ENCODE measurements at regions not wholly inside any gene's neighbourhood (a gene's known extent, or its start where the extent isn't known, plus 50 kb on each side); places are given as distances from the start of the nearest gene placed in this dataset.

GRCh38 chr17:73754886-73755400 is 110.7 kb upstream of the SDK2 start:
- DNase-seq (ENCODE audit: low read depth): no peak

- DNase-seq (ENCODE audit: low read depth): no peak
Measured at GRCh38 chr17:73757420-73757819, 113.2 kb upstream of the SDK2 start.

DNA sequence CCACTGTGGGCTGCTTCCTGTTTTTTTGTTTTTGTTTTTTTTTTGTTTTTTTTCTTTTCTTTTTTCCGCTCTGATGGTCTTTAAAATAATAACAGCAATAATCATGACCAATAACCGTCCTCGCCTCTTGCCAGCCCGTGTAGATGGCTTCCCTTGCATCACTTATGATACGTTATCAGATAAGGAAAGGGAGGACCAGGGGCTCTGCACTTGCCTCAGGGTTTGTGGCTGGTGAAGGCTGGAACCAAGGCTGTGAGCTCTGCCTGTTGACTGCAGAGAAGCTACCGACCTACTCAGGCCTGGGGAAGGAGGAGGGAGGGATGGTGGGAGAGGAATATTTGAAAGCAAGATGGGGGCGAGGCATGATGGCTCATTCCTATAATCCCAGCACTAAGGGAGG is 114.0 kb upstream of the SDK2 start:
- DNase-seq (ENCODE audit: low read depth): no peak

- DNase-seq (ENCODE audit: low read depth): no peak
Measured at GRCh38 chr17:73759324-73759723, 115.1 kb upstream of the SDK2 start.

DNA sequence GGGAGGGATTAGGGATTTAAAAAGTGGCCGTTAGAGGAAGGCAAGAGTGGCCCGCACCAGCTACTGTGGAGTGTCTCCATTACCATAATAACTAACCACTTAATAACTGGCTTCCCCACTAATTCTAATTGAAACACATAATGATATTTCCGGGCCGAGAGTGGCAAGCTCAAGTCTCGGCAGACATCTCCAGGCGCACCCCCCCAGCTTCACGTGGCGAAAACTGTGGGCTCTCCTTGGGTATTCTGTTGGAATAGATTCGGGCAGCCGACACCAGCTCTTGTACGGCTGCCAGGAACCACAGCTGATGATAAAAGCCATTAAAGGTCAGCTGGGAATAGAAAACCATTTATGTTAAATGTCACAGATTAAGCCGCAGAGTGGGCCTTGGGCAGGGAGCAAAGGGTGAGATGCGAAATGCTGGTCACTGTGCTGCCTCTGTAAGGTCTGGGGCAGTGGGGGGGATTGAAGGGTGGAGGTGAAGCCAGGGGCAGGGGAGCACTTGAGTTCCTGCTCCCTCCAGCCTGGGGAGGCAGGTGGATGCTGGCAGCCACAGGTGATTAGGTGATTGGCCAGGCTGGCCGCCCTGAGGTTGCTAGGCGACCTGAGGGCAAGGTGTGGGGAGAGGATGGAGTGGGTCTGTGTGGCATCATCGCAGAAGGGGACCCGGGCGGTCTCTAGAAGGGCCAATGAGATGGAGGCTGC is 115.6 kb upstream of the SDK2 start:
- no peak for DNase-seq (ENCODE audit: low read depth)

DNA sequence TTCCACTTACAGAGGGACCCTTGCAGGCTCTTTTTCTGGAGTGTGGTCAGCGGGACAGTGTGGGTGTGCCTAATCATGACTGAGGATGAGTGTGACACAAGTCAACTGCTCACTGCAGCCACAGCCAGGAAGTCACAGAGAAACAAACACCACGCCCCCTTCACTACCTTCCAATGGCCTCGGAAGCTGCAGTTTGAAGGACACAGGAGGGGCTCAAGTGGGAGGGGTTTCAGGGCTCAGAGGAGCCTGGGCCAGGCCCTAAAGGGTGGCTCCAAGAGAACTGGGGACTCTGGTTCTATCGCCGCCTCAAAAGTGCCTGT is 116.2 kb upstream of the SDK2 start:
- no peak for DNase-seq (ENCODE audit: low read depth)

DNA sequence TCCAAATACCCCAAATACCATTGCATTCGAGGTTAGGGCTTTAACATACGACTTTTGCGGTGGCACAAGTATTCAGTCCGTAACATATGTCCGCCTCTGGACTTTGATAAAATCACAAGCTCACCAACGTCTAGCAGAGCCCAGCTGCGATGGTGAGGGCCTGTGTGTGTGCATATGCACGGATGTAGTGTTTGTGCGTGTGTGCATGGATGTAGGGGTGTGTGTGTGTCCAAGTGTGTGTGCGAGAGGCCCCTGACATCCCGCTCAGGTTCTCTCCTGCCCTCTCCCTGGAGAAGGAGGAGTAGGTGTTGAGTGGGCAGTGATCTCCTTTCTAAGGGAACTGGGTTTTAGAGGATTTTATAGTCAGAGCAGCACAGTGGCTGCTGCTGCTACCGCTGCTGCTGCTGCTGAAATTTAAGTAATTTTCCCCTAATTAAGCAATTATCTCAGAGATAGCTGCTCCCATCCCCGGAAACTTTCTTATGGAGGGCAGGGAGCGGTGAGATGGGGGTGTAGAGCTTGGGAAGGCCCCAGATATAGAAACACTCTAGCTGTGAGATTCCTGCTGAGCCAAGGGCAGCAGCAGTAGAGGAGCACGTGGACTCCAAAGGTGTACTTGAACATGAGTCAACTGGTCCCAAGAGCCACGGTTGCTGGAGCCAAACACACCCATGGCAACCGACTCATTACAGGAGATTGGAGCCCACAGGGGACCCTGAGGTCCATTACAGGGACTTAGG is 121.7 kb upstream of the SDK2 start:
- DNase-seq (ENCODE audit: low read depth): no peak

- no peak for DNase-seq (ENCODE audit: low read depth)
Measured at GRCh38 chr17:73767696-73768095, 123.5 kb upstream of the SDK2 start.

- DNase-seq (ENCODE audit: low read depth): no peak
Measured at GRCh38 chr17:73768691-73769090, 124.4 kb upstream of the SDK2 start.

- DNase-seq (ENCODE audit: low read depth): no peak
Measured at GRCh38 chr17:73769479-73769878, 125.2 kb upstream of the SDK2 start.

DNA sequence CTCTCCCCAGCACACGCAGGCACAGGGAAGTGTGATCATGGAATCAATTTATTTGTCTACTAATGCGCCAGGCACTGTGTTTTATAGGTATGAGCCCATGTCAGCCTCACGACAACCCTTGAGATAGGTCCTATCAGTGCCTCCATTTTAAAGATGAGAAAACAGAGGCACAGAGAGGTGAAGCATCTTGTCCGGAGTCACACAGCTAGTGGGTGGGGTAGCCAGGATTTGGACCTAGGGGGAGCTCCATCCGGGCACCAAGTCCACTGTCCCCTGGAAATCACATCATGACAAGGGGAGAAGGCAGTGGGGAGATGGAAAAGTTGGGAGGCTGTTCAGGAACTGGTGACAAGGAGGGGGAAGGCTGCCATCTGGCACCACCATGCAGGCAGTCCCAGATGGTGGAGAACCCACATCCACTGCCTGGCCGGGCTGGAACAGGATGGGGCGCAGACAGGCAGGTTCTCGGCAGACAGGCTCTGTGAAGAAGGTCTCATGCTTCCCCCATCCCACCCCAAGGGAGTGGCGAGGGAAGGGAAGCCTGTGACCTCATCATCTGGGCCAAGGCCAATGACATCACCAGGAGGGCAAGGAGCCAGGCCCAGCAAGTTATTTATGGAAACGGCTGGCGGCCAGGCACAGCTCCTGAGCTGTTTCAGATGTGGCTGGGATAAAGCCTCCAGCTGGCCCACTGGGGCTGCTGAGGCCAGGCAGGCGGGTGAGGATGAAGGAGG is 126.0 kb upstream of the SDK2 start:
- no peak for DNase-seq (ENCODE audit: low read depth)

GRCh38 chr17:73770849-73771229 is 126.6 kb upstream of the SDK2 start:
- no peak for DNase-seq (ENCODE audit: low read depth)

DNA sequence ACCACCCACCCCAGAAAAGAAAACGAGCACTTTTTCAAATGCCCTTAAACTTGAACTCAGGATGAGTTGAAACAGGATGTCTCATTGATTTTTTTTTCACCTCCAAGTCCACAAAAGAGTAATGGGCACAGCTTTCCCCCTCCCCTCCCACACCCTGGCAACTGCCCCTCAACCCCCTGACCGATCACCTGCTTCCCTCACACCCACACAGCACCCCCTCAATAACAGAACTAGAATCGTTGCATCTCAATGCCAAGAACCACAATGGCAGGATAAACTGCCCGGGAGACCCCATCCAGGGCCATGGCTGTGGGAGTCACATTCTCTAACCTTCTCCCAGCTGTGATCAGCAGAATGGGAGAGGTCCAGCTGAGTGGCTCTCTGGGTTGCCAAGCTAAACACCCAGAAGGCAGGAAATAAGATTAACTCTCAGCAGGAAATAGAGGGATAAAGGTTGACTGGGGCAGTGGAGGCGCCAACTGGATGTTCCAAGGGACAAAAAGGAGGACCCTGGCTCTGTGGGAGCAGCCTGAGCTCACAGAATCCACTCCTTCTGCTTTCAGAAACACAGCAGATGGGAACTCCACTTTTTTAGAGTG is 128.0 kb upstream of the SDK2 start:
- DNase-seq (ENCODE audit: low read depth): no peak

GRCh38 chr17:73773702-73774101 is 129.5 kb upstream of the SDK2 start:
- no peak for DNase-seq (ENCODE audit: low read depth)

- DNase-seq (ENCODE audit: low read depth): no peak
Measured at GRCh38 chr17:73774852-73775251, 130.6 kb upstream of the SDK2 start.

DNA sequence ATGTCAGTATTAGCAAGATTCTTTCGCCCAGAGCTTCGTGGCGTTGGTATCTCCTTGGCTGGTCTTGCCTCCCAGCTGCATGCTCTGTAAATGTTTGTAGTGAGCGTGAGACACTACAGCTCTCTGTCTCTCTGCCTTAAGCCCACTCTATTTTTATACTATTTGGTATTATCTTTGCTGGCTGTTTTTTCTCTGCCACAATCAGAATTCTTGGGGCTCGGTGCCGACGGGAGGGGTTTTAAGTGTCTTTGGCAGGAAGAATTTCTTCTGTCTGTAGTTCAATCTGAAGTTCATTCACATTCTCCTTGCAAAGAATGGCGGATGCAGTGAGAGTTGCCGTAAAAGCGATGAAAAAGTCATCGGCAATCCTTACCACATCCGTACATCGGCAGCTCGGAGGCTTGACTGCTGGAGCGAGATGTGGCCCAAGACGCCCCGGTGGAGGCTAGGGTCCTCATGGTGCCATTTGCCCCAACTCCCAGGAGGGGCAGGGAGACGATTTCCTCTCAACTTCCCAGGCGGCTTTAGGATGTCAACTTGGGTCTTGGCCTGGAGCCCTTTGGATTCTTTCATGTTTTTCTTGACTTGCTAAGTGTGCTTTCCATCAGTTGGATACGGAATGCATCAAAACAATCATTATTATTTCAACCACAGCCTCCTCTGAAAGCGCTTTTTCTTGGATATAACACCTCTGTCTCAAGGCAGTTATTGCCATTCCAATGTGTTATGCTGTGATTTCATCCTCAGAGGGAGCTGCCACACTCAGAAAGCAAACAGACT is 132.3 kb upstream of the SDK2 start:
- no peak for DNase-seq (ENCODE audit: low read depth)

DNA sequence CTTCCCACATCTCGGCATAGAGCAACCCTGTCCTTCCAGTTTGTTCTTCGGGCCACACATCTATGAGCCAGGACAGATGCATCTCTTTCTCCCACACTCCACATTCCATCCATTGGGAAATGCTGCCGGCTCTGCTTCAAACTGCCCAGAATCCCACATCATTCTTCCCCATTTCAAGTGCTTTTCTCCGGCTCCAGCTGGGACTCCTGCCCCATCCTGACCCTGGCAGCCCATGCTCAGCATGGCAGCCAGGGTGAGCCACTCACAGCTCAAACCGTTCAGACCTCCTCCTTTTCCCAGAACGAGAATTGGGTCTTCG is 132.8 kb upstream of the SDK2 start:
- DNase-seq (ENCODE audit: low read depth): no peak

GRCh38 chr17:73782231-73782630 is 138.0 kb upstream of the SDK2 start:
- DNase-seq (ENCODE audit: low read depth): no peak

DNA sequence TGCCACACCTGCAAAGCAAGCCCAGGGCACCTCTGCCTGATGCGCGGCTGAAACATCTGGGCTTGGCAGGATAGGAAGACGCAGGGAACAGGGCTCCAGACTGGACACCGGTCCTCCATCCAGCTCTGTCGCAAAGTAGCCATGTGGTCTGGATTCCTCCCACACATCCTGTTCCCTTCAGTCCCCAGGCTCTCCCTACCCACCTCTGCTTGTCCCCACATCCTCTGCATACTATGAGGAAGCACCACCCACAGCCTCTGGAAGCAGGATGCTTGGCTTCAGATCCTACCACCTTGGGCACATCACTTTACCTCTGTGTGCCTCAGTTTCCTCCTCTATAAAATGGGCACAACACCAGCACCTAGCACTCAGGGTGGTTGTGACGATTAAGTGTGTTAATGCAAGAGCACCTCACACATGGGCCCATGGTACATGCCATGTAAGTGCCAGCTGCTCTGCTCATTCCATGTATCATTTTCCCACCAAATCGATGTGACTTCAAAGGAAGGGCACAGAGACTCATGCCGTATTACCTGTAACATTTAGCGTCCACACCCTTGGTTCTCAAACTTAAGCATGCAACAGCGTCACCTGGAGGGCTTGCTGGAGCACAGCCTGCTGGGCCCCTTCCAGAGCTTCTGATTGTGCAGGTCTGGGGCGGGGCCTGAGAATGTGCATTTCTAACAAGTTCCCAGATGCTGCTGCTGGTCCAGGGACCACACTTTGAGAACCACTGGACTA is 138.6 kb upstream of the SDK2 start:
- no peak for DNase-seq (ENCODE audit: low read depth)

- DNase-seq (ENCODE audit: low read depth): no peak
Measured at GRCh38 chr17:73783382-73783766, 139.1 kb upstream of the SDK2 start.

DNA sequence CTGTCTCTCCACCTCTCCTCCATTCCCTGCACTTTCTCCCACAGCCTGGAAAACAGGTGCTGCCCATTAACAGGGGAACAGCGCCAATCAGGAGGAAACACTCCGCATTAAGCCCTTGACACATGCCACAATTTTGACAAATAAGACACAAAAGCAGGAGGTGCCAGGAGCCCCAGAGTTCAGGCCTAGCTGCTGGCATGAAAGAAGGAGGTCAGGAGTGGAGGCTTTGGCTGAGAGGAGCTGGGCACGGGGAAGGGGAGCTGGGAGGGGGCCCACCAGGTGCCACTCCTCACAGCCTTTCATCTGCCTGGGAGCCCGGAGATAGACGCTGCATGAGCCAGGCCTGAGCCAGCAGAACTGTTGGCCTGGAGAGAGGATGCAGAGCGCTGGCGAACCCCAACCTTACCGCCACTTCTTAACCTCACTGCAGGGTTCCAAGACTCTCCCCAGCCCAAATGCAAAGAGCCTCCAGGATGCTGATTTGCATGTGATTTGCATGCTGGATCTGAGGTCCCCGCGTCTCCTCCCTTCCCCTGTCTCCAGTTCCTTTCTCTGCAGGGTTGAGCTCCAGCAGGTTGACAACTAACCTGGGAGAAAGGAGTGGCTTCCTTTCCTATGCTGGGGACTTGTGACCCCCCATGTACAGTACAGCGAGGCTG is 139.8 kb upstream of the SDK2 start:
- no peak for DNase-seq (ENCODE audit: low read depth)

Data from HS-27A (cell line).